ENCODE measurements at regions not wholly inside any gene's neighbourhood (a gene's known extent, or its start where the extent isn't known, plus 50 kb on each side); places are given as distances from the start of the nearest gene placed in this dataset.
A peak's percentile ranks its signal among the peaks of the same experiment; 100 is the strongest.
"Not testable (repeated sequence)": the region's sequence is repeated elsewhere in the genome, so short reads cannot be mapped to it uniquely, and the experiment has no call there.

DNA sequence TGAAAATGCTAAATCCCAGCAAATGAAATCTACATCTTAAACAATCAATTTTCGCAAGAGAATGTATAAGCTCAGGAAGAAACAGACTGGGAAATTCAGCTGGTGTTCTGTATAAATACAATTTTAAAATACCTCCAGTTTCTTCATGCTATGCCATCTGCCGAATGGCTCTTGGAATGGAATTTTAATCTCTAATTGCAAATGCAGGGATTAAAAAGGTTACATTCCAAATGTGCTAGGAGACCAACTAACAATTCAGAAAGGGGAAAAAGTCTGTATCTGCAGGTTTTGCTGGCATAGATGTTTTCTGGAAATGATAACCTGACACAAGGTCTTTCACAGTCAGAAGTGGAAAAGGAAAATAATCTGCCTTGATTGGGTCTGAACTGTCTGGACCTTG lies 379.7 kb downstream of the MAT2B start:
- no peak for DNase-seq (ENCODE audit: low spot score)

DNA sequence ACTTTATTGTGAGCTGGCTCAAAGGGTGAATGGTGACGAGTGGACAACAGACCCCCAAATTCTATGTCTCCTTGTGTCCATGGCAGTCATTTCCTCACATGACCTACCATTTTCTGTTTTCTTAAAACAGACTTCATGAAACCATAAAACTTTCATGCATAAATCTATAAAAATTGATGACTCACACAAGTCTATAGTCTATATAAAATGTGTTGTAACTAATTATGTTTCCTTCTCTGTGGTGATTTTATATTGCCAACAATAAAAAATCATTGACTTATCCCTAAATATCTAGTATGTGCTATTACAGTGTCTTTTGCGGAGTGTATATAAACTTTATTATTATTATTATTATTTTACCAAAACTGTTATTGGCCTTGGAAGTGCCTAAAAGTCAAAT lies 382.4 kb downstream of the MAT2B start:
- DNase-seq (ENCODE audit: low spot score), result no peak

DNA sequence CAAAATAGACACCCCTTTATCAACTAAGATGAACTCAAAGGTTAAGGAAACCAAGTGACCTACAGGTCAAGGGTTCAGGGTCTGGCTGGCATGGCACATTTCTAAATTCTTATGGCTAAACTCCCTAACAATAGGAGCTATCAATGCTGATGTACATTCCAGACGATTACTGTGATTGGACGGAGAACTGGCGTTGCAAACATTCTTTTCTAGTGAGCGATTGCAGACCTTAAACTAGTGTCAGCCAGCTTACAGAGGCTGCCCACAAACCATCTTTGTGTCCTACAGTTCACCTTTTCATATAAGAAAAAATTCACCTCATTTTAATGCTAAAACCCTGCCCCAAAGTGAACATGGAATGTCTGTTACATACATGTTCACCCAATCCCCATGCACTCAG lies 382.9 kb downstream of the MAT2B start:
- DNase-seq (ENCODE audit: low spot score), result no peak

DNA sequence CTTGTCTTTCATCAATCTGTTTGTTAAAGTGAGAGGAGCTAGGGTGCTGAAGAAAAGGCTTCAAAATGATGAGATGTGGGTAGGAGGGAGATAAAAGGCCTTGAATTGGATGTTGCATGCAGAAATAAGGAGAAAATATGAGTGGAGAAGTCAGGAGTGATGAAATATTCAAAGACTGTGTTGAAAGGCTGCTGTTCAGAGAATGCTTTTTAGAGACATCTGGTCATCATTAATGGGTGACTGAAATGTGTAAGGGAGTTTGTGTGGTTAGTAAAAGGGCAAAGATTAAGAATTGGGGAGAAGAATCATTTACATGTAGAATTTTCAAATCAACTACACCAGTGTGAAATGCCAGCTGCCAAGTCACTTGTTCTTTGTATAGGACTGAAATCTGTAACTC lies 383.9 kb downstream of the MAT2B start:
- DNase-seq (ENCODE audit: low spot score), result no peak

DNA sequence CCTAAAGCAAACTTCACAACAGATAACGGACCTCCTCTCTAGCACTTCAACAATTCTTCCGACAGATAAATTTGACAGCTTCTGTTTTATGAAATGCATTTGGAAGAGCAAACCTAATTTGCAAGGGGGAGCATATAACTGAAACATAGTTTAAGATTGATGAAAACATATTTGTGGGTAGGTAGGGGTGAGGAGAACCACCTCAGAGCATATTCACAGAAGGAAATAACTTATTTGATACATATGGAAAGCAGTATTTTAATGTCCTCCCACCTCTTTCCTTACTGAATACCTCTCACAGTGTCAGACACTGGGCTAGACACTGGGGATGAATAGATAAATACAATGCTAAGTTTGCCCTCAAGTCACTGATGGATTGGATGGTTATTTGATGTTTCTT lies 384.8 kb downstream of the MAT2B start:
- no peak for DNase-seq (ENCODE audit: low spot score)

DNA sequence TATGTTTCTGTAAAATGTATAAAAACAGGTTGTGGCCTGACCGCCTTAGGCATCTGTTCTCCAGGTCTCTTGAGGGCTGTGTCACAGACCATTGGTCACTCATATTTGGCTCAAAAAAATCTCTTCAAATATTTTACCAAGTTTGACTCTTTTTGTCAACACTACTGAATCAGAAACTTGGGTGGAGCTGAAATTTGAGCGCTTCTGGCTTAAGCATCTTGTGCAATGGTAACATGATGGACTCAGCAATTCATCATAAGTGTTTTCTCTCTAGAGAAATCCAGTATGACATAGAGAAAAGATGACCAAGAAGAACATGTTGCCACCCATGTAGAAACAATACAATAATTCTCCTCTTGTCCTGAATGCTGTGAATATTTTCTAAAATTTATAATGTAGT lies 387.9 kb downstream of the MAT2B start:
- no peak for DNase-seq (ENCODE audit: low spot score)

DNA sequence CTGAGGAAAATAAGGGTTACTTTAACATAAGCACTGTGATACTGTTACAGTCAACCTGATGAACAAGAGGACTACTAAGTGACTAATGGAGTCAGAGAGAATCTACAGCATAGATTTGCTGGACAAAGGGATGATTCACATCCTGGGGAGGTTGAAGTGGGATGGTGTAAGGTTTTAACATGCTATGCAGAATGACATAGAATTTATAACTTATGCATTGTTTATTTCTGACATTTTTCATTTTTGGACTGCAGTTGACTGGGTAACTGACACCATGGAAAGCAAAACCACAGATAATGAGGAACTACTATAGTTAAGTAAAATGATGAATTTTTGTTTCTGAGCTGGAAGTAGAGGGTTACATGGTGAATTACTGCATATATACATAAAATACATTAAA lies 389.2 kb downstream of the MAT2B start:
- DNase-seq (ENCODE audit: low spot score), result no peak

DNA sequence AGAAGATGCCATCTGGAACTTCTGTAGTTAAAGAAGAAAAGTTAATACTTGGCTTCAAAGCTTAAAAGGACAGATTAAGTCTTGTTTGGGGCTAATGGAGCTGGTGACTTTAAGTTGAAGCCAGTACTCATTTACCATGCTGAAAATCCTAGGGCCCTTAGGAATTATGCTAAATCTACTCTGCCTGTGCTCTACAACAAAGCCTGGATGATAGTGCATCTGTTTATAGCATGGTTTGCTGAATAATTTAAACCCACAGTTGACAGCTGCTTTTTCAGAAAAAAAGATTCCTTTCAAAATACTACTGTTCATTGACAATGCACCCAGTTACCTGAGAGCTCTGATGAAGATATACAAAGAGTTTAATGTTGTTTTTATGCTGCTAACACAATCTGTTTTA lies 393.5 kb downstream of the MAT2B start:
- no peak for DNase-seq (ENCODE audit: low spot score)

DNA sequence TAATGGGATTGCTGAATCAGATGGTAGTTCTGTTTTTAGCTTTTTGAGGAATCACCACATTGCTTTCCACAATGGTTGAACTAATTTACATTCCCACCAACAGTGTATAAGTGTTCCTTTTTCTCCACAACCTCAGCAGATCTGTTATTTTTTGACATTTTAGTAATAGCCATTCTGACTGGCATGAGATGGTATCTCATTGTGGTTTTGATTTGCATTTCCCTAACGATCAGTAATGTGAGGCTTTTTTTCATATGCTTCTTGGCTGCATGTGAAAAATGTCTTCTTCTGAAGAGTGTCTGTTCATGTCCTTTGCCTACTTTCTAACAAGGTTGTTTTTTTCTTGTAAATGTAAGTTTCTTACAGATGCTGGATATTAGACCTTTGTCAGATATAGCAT lies 402.4 kb downstream of the MAT2B start:
- peak; percentile 50 for DNase-seq (ENCODE audit: low spot score)

DNA sequence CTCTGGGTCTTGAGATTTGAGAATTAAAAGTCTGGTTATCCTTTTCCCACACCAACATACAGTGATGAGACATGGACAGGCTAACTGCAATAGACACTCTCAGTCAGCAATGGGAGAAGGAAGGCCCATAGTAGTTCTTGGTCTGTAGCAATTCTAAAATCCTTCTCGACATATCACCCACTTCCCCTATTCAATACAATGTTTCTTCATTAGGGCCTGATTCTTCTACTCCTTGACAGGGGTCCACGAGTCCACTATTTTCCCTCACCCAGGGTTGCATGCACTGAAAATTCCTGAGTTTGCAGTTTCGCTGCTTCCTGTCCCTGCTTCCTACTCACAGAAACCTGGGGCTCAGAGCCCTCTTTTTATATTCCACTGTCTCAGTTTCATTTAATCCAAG lies 402.8 kb downstream of the MAT2B start:
- DNase-seq (ENCODE audit: low spot score), result peak; percentile 28

DNA sequence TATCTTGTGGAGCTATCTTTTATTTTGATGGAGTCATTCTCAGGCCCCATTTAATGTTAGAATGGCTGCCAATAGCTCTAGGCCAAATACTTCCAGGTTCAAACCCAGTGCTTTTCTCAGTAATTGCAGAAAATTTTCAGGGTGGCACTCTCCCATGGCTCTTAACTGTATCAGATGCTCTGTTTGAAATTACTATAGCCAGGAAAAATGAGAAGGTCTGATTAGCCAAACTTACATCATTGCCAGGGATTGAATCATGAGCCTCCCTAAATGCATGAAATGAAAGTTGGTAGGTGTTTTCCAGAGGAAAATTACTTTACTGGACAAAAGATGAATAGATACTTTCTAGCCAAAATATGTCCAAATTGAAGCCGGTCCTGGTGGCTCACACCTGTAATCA lies 404.8 kb downstream of the MAT2B start:
- DNase-seq (ENCODE audit: low spot score), result no peak

DNA sequence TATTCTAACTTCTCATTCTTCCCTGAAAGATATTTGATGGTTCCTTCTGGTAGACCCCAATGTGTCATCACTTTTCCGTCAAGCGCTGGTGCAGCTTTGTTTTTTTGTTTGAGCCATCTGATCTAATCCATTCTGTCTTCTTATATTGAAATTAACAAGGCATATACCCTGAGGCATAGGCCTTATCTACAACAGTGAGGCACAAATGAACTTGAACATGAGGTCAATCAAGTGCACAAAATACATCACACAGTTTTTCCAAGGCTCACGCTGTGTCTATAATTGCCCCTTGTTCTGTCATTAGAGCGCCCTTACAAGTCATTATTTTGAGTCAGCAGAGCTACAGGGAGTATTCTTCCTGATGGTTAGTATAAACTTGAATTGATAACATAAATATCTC lies 406.6 kb downstream of the MAT2B start:
- no peak for DNase-seq (ENCODE audit: low spot score)

DNA sequence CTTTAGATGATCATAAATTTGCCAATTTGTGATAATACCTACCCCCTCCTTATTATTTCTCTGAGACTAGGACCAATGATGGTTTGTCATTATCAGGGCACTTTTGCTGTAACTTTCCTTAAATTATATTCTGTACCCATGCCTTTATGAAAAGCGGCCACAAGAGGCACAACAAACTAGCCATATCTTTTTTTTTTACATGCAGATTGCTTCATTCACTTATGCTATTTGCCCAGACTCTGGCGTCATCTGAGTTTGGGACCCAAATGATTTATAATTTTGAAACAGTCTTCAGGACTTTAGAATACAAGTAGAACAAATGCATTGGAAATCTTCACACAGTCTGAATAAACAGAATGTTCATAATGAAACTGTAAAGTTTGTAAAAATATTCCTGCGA lies 408.1 kb downstream of the MAT2B start:
- peak; percentile 85 for DNase-seq (ENCODE audit: low spot score)

DNA sequence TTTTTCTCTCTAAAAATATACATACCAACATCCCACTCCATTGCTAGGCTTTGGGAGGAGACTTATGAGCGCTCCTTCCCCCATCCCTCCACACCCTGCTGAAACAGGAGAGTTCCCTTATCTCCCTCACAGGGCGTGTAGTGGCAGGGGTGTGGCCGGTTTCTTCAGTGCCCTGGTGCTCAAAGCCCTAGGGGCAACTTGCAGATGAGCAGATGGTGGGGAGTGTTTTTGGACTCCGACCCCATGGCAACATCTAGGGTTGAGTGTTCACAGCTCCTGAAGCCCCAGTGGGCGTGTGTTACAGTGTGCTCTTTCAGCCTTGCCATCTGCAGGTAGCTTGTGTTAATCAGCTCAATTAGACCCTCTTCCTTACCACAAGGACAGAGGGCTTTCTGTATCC lies 409.5 kb downstream of the MAT2B start:
- peak; percentile 99 for DNase-seq (ENCODE audit: low spot score)

DNA sequence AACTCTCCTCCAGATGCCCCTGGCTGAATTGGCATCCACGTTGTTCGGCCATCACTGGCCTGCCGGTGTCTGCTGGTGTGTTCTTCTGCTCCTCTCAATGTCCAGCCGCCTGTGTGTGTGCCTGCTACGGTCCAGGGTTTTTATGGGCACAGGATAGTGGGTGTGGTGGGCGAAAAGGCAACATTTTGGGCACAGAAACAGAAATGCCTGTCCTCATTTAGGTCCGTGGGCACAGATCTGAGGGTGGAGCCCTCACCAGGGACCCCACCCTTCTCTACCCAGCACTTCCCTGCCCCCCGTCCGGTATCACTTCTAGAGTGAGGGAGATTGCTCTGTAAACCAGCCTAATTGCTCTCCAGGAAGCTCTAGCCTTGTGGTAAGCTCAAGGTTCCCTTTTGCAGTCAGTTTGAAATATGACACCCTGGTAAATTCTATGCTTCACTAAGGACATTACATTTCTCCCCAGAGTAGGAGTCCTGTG lies 410.1 kb downstream of the MAT2B start:
- DNase-seq (ENCODE audit: low spot score), result peak; percentile 92

DNA sequence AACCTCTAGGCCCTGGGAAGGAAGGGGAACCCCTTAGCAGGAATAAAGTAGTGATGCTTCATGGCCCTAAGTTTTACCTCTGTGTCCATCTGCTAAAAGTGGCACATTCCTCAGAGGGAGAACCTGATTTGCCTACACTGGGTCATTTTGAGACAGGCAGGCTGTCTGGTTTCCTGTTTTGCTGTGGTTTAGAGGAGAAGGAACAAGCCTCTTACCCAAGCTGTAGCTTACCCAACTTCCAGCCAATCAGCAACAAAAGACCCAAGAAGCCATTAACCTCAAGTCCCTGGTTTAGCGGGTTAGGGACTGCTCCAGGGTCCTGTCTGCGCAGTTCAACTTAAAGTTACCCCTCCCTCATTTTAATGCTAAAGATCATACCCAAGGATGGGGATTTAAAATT lies 411.0 kb downstream of the MAT2B start:
- peak; percentile 93 for DNase-seq (ENCODE audit: low spot score)

DNA sequence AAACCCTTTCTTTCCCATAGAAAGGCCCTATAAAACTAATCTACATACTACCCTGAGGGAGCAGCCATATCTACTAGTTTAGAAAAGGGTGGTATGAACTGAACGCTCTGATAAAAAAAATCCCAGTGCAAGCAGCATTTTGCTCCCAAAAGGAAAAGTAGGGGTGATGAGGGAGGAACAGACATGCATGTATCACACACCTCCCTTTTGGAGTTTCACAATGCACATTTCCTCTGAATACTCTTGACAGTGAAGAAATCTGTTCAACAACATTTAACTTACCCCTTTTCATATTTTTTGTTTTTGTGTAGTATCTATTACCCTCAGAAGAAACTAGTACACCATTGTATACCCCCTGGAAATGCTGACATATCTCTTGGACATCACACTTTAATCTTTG lies 411.4 kb downstream of the MAT2B start:
- DNase-seq (ENCODE audit: low spot score), result no peak

DNA sequence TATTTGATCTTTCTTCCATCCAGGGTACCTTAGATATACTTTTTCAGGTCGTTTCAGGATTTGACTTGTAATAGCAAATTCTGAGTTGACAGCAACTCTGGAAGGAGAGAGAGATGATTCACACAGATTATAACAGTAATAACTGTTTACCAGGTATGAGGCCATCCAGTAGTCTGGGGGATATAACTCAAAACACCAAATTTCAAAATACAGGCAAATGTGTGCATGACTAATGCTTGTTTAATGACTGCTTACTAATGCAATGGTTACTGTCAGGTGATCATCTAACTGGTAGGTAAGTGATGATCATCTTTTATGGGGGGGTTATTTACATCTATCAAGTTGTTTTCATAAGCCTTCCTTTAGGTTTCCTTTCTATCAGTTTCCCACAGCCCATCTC lies 412.3 kb downstream of the MAT2B start:
- no peak for DNase-seq (ENCODE audit: low spot score)

DNA sequence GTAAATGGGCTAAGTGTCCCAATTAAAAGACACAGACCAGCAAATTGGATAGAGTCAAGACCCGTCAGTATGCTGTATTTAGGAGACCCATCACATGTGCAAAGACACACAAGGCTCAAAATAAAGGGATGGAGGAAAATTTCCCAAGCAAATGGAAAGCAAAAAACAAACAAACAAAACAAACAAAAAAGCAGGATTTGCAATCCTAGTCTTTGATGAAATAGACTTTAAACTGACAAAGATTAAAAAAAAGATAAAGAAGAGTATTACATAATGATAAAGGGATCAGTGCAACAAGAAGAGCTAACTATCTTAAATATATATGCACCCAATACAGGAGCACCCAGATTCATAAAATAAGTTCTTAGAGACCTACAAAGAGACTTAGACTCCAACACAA lies 429.6 kb downstream of the MAT2B start:
- DNase-seq (ENCODE audit: low spot score), result not testable (repeated sequence)

DNA sequence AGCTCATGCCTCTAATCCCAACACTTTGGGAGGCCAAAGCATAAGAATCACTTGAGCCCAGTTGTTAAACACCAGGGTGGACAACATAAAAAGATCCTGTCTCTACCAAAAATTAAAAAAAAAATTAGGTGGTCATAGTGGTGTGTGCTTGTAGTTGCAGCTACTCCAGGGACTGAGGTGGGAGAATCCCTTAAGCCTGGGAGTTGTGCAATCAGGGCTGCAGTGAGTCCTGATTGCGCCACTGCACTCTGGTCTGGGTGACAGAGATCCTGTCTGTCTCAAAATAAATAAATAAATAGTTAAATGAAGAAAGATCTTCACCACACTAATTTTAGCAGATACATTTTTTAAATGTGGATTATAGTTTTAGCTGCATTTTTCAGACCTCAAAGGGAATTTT lies 433.2 kb downstream of the MAT2B start:
- no peak for DNase-seq (ENCODE audit: low spot score)

DNA sequence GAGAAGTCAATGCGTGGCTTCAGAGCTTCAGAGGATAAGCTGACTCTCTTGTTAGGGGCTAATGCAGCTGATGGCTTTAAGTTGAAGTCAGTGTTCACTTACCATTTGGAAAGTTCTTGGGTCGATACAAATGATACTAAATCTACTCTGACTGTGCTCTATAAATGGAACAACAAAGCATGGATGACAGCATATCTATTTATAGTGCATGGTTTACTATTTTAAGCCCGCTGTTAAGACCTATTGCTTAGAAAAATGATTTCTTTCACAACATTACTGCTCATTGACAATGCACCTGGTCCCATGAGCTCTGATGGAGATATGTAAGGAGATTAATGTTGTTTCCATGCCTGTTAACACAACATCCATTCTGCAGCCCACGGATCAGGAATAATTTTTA lies 435.7 kb downstream of the MAT2B start:
- no peak for DNase-seq (ENCODE audit: low spot score)

DNA sequence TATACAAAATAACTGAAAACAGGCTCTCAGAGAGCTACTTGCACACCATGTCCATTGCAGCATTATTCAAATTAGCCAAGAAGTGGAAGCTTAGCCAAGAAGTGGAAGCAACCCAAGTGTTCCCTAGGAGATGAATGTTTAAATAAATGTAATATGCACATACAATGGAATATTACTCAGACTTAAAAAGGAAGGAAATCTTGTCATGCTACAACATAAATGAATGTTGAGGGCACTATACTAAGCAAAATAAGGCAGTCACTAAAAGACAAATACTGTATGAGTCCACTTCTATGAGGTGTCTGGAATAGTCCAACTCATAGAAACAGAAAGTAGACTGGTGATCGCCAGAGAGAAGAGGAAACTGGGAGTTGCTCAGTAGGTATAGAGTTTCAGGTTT lies 438.1 kb downstream of the MAT2B start:
- no peak for DNase-seq (ENCODE audit: low spot score)

DNA sequence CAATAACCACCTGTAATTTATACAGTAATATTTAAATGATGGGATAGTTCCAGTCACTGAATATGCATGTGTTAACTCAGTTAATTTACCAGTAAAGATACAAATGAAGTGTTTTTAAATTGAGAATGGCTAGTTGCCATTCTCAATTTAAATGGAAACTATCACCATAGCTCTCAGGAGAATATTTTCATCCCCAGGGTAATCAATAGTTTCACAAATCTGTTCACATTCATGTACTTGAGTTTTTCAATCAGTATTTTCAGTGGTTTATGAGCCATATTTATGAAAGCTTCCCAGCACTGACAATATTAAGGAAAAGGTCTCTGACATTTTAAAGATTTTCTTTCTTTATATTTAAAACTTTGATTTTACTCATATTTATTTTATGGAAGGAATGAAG lies 439.3 kb downstream of the MAT2B start:
- no peak for DNase-seq (ENCODE audit: low spot score)

DNA sequence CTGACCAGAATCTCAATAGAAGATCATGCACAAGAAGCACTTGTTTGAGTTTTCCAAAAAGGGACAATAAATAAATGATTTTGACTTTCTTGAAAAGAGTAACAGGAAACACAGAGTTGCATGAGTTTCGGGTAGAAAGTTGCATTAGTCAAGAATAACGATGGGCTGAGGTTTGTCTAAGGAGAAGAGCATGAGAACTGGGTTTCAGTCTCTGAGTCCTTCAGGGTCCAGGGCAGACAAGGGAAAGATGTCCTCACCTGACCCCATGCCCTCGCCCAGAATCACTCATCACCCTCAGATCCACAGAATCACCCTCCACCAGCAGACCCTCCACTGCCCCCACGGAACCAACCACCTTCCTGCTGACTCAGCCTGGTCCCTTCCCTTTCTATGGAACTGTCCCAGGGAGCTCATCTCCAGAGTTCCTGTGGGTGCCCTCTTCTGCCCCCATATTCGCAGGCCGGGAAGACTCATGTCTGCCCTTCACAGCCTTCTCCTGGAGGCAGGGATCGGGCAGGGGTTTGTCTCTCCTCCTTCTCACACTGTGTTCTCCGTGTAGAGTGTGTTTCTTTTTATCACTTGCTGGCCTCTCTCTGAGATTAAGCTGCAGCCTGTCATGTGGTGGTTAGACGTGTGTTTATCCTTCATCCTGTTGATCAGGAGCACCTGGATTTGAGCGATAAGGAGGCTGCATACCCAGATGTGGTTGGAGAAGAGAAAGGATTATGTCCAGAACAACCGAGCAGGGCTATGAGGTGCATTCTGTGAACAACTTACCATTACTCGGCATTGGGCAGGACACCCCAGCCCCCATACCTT lies 442.6 kb downstream of the MAT2B start:
- DNase-seq (ENCODE audit: low spot score), result no peak

Measured in NAMALWA (cell line).